ENCODE measurements at regions not wholly inside any gene's neighbourhood (a gene's known extent, or its start where the extent isn't known, plus 50 kb on each side); places are given as distances from the start of the nearest gene placed in this dataset.

DNA sequence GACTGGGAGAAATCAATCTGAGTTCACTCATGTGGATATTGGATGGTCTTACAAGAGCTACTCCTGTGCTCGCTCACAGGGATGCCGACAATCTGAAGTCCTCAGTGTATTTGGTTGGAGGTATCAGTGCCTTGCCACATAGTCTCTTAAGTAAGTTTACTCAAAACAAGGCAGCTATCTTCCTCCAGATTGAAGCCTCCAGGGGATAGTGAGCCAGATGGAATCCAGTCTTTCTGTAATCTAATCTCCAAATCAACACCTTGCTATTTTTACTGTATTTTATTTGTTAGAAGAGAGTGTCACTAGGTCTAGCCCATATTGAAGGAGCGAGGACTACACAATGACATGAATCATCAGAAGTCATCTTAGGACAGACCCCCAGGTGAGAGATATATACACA, 456.6 kb upstream of the POT1 start:
- TF ChIP-seq, protein P1, sequence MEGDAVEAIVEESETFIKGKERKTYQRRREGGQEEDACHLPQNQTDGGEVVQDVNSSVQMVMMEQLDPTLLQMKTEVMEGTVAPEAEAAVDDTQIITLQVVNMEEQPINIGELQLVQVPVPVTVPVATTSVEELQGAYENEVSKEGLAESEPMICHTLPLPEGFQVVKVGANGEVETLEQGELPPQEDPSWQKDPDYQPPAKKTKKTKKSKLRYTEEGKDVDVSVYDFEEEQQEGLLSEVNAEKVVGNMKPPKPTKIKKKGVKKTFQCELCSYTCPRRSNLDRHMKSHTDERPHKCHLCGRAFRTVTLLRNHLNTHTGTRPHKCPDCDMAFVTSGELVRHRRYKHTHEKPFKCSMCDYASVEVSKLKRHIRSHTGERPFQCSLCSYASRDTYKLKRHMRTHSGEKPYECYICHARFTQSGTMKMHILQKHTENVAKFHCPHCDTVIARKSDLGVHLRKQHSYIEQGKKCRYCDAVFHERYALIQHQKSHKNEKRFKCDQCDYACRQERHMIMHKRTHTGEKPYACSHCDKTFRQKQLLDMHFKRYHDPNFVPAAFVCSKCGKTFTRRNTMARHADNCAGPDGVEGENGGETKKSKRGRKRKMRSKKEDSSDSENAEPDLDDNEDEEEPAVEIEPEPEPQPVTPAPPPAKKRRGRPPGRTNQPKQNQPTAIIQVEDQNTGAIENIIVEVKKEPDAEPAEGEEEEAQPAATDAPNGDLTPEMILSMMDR (IDR thresholded peaks at IDR 0.05): no peak
- no peak for TF ChIP-seq POLR2A (IDR thresholded peaks at IDR 0.05)
